Activated T-helper 2 cell treated with anti-CD3 and anti-CD28 coated beads, Interferon-gamma antibody, Interleukin-2, Interleukin-4, amounts not matched to agents 10 μg/mL and 5 μg/mL and 100 μg/mL, durations not matched to agents 14 hours and 24 hours and 36 hours (primary cell): ENCODE measurements at regions not wholly inside any gene's neighbourhood (a gene's known extent, or its start where the extent isn't known, plus 50 kb on each side); places are given as distances from the start of the nearest gene placed in this dataset.
"Not testable (repeated sequence)": the region's sequence is repeated elsewhere in the genome, so short reads cannot be mapped to it uniquely, and the experiment has no call there.

Source experiments
- DNase-seq: peaks from one replicate; pipeline ENCODE4 v3.0.0; 2021; ENCODE audit warnings: low spot score
- H3K27ac Mint-ChIP-seq: one replicate; pipeline ENCODE4 v1.8.0; 2021; ENCODE audit warnings: mixed read lengths
- H3K27me3 Mint-ChIP-seq: one replicate; pipeline ENCODE4 v1.8.0; 2021; ENCODE audit warnings: low read depth, mixed read lengths
- H3K36me3 Mint-ChIP-seq: one replicate; pipeline ENCODE4 v1.8.0; 2021; ENCODE audit warnings: low read depth, mixed read lengths
- H3K4me1 Mint-ChIP-seq: one replicate; pipeline ENCODE4 v1.8.0; 2021; ENCODE audit warnings: low read depth, mixed read lengths
- H3K4me3 Mint-ChIP-seq: one replicate; pipeline ENCODE4 v1.8.0; 2021; ENCODE audit warnings: low read depth, mild to moderate bottlenecking, moderate library complexity, mixed read lengths
- H3K9me3 Mint-ChIP-seq: one replicate; pipeline ENCODE4 v1.8.0; 2021; ENCODE audit warnings: mixed read lengths
- intact Hi-C: fragments of 100-400 bp; cut with micrococcal nuclease; formaldehyde crosslinking; loops from one replicate; pipeline ENCODE4 v1.15.1; 2023

GRCh38 chr21:35164971-35165483, 115.9 kb upstream of the RUNX1 start:
- Mint-ChIP-seq H3K36me3 (no peaks in the 10 kb centered on the region), H3K27ac (no peak overlapping the region), H3K4me3 (no peak overlapping the region), H3K9me3 (peaks cover 15% of the 10 kb centered on the region), H3K4me1 (peaks cover 3% of the 10 kb centered on the region), H3K27me3 (no peaks in the 10 kb centered on the region)
- DNase-seq, result no peak
- intact Hi-C loops, result no loop called here

- H3K4me3 Mint-ChIP-seq, result no peak overlapping the region
- DNase-seq, result no peak
- no peak overlapping the region for H3K27ac Mint-ChIP-seq
- H3K9me3 Mint-ChIP-seq, result peaks cover 22% of the 10 kb centered on the region
- intact Hi-C loops, result no loop called here
- H3K4me1 Mint-ChIP-seq, result peaks cover 2% of the 10 kb centered on the region
- no peaks in the 10 kb centered on the region for H3K36me3 Mint-ChIP-seq
- no peaks in the 10 kb centered on the region for H3K27me3 Mint-ChIP-seq
Measured at GRCh38 chr21:35164380-35164779, 115.3 kb upstream of the RUNX1 start.

GRCh38 chr21:35163411-35163810, 114.3 kb upstream of the RUNX1 start:
- Mint-ChIP-seq H3K4me3 (no peak overlapping the region), H3K36me3 (peaks cover 3% of the 10 kb centered on the region), H3K9me3 (peaks cover 29% of the 10 kb centered on the region), H3K27ac (no peak overlapping the region), H3K4me1 (no peaks in the 10 kb centered on the region), H3K27me3 (no peaks in the 10 kb centered on the region)
- intact Hi-C loops, result no loop called here
- DNase-seq, result no peak

GRCh38 chr21:35162831-35163230, 113.7 kb upstream of the RUNX1 start:
- Mint-ChIP-seq H3K4me1 (no peaks in the 10 kb centered on the region), H3K36me3 (peaks cover 6% of the 10 kb centered on the region), H3K4me3 (no peak overlapping the region)

GRCh38 chr21:35159881-35160280, 110.8 kb upstream of the RUNX1 start:
- no peak for DNase-seq
- H3K27me3 Mint-ChIP-seq, result no peaks in the 10 kb centered on the region
- no peak overlapping the region for H3K4me3 Mint-ChIP-seq
- peaks cover 6% of the 10 kb centered on the region for H3K4me1 Mint-ChIP-seq
- H3K9me3 Mint-ChIP-seq, result peaks cover 48% of the 10 kb centered on the region
- H3K36me3 Mint-ChIP-seq, result peaks cover 13% of the 10 kb centered on the region
- no peak overlapping the region for H3K27ac Mint-ChIP-seq
- intact Hi-C loops, result no loop called here

More at GRCh38 chr21:35162831-35163230, 113.7 kb upstream of the RUNX1 start:
- H3K27me3 Mint-ChIP-seq, result no peaks in the 10 kb centered on the region
- no peak for DNase-seq
- intact Hi-C loops, result no loop called here
- H3K27ac Mint-ChIP-seq, result no peak overlapping the region
- H3K9me3 Mint-ChIP-seq, result peaks cover 33% of the 10 kb centered on the region

- Mint-ChIP-seq H3K36me3 (peaks cover 13% of the 10 kb centered on the region), H3K9me3 (peaks cover 42% of the 10 kb centered on the region)
- H3K4me3 Mint-ChIP-seq, H3K4me1 Mint-ChIP-seq, intact Hi-C loops, H3K27me3 Mint-ChIP-seq, H3K27ac Mint-ChIP-seq, DNase-seq: not testable (repeated sequence)
Measured at GRCh38 chr21:35157374-35157773, 108.3 kb upstream of the RUNX1 start.

GRCh38 chr21:35156293-35157278, 107.5 kb upstream of the RUNX1 start:
- DNase-seq, result no peak
- intact Hi-C loops, result no loop called here
- Mint-ChIP-seq H3K36me3 (peaks cover 13% of the 10 kb centered on the region), H3K4me1 (peaks cover 16% of the 10 kb centered on the region), H3K27ac (no peak overlapping the region), H3K27me3 (no peaks in the 10 kb centered on the region), H3K4me3 (no peak overlapping the region), H3K9me3 (peaks cover 48% of the 10 kb centered on the region)

GRCh38 chr21:35154788-35155187, 105.7 kb upstream of the RUNX1 start:
- Mint-ChIP-seq H3K4me1 (peaks cover 34% of the 10 kb centered on the region), H3K4me3 (no peak overlapping the region), H3K27me3 (no peaks in the 10 kb centered on the region), H3K27ac (peak overlapping the region; percentile 67), H3K36me3 (peaks cover 28% of the 10 kb centered on the region), H3K9me3 (peaks cover 59% of the 10 kb centered on the region)
- DNase-seq, result no peak
- intact Hi-C loops, result loop anchor here (5.0 kb wide), 3 partner anchors 73 to 267 kb away; no protein-coding TSS in a partner anchor

GRCh38 chr21:35153671-35154070, 104.6 kb upstream of the RUNX1 start:
- Mint-ChIP-seq H3K4me3 (no peak overlapping the region), H3K36me3 (peaks cover 30% of the 10 kb centered on the region), H3K27me3 (no peaks in the 10 kb centered on the region), H3K4me1 (peaks cover 41% of the 10 kb centered on the region), H3K27ac (no peak overlapping the region), H3K9me3 (peaks cover 52% of the 10 kb centered on the region)
- DNase-seq, result no peak
- intact Hi-C loops, result loop anchor here (5.0 kb wide), 3 partner anchors 74 to 266 kb away; no protein-coding TSS in a partner anchor

GRCh38 chr21:35150562-35151226, 101.6 kb upstream of the RUNX1 start:
- peaks cover 52% of the 10 kb centered on the region for H3K4me1 Mint-ChIP-seq
- peaks cover 22% of the 10 kb centered on the region for H3K36me3 Mint-ChIP-seq
- H3K27ac Mint-ChIP-seq, result peak overlapping the region; percentile 88
- H3K9me3 Mint-ChIP-seq, result peaks cover 33% of the 10 kb centered on the region
- DNase-seq, result no peak
- intact Hi-C loops, result loop anchor here (1.0 to 5.0 kb wide), 5 partner anchors 53 to 263 kb away; no protein-coding TSS in a partner anchor
- H3K4me3 Mint-ChIP-seq, result no peak overlapping the region
- no peaks in the 10 kb centered on the region for H3K27me3 Mint-ChIP-seq

- Mint-ChIP-seq H3K4me1 (peaks cover 52% of the 10 kb centered on the region), H3K36me3 (peaks cover 22% of the 10 kb centered on the region), H3K27ac (peak overlapping the region; percentile 88), H3K4me3 (no peak overlapping the region), H3K9me3 (peaks cover 24% of the 10 kb centered on the region), H3K27me3 (no peaks in the 10 kb centered on the region)
- no peak for DNase-seq
- intact Hi-C loops, result loop anchor here (1.0 to 5.0 kb wide), 7 partner anchors 52 to 262 kb away; no protein-coding TSS in a partner anchor
Measured at GRCh38 chr21:35149698-35150097, 100.6 kb upstream of the RUNX1 start.

- peaks cover 22% of the 10 kb centered on the region for H3K36me3 Mint-ChIP-seq
- peaks cover 24% of the 10 kb centered on the region for H3K9me3 Mint-ChIP-seq
- no peaks in the 10 kb centered on the region for H3K27me3 Mint-ChIP-seq
- DNase-seq, result no peak
- peaks cover 51% of the 10 kb centered on the region for H3K4me1 Mint-ChIP-seq
- no peak overlapping the region for H3K4me3 Mint-ChIP-seq
- no peak overlapping the region for H3K27ac Mint-ChIP-seq
- intact Hi-C loops, result loop anchor here (5.0 kb wide), 1 partner anchor 255 kb away; no protein-coding TSS in a partner anchor
Measured at GRCh38 chr21:35147439-35147838, 98.3 kb upstream of the RUNX1 start.
